ENCODE measurements at regions not wholly inside any gene's neighbourhood (a gene's known extent, or its start where the extent isn't known, plus 50 kb on each side); places are given as distances from the start of the nearest gene placed in this dataset.

GRCh38 chr2:33796511-33796910 is 197.4 kb upstream of the FAM98A start:
- DNase-seq (ENCODE audit: extremely low read depth, low read depth): no peak
- TF ChIP-seq, protein P1, sequence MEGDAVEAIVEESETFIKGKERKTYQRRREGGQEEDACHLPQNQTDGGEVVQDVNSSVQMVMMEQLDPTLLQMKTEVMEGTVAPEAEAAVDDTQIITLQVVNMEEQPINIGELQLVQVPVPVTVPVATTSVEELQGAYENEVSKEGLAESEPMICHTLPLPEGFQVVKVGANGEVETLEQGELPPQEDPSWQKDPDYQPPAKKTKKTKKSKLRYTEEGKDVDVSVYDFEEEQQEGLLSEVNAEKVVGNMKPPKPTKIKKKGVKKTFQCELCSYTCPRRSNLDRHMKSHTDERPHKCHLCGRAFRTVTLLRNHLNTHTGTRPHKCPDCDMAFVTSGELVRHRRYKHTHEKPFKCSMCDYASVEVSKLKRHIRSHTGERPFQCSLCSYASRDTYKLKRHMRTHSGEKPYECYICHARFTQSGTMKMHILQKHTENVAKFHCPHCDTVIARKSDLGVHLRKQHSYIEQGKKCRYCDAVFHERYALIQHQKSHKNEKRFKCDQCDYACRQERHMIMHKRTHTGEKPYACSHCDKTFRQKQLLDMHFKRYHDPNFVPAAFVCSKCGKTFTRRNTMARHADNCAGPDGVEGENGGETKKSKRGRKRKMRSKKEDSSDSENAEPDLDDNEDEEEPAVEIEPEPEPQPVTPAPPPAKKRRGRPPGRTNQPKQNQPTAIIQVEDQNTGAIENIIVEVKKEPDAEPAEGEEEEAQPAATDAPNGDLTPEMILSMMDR (IDR thresholded peaks at IDR 0.05; ENCODE audit: low read depth, low read length): no peak

DNA sequence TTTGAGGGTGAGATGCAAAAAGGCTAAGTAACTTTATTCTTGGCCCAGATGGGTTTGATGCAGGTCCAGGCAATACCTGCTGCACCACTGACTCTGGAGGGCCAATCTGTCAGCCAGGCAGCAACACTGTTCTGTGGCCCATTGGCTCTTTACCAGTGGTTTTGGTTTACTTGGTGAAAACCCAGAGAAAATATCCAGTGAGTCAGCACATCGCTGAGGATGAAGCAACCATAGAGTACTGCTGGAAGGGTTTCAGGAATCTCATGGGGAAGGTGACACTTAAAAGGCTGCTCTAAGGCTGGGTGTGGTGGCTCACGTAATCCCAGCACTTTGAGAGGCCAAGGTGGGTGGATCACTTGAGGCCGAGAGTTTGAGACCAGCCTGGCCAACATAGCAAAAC is 192.5 kb upstream of the FAM98A start:
- peak; percentile 47 for DNase-seq (ENCODE audit: extremely low read depth, low read depth)
- TF ChIP-seq, protein P1 (IDR thresholded peaks at IDR 0.05; ENCODE audit: low read depth, low read length): no peak

GRCh38 chr2:33788044-33788443 is 188.9 kb upstream of the FAM98A start:
- TF ChIP-seq, protein P1 (IDR thresholded peaks at IDR 0.05; ENCODE audit: low read depth, low read length): no peak
- DNase-seq (ENCODE audit: extremely low read depth, low read depth): peak; percentile 11

- TF ChIP-seq, protein P1 (IDR thresholded peaks at IDR 0.05; ENCODE audit: low read depth, low read length): no peak
- DNase-seq (ENCODE audit: extremely low read depth, low read depth): no peak
Observed at GRCh38 chr2:33786881-33787280, 187.8 kb upstream of the FAM98A start.

- DNase-seq (ENCODE audit: extremely low read depth, low read depth): no peak
- TF ChIP-seq, protein P1 (IDR thresholded peaks at IDR 0.05; ENCODE audit: low read depth, low read length): no peak
Observed at GRCh38 chr2:33785201-33786106, 186.4 kb upstream of the FAM98A start.

DNA sequence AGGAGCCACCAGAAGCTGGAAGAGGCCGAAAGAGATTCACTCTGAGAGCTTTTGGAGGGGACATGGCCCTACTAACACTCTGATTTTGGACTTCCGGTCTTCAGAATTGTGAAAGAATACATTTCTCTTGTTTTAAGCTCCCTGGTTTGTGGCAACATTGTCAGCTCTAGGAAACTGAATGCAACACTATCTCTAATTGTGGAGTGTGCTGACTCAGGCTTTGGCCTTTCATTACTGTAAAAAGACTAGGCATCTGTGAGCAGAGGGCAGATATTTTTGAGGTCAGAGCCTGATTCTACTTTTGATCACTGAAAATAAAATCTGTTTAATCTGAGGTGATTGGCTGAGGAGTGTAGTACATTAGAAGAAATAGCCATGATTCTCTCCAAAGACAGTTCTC is 185.4 kb upstream of the FAM98A start:
- TF ChIP-seq, protein P1 (IDR thresholded peaks at IDR 0.05; ENCODE audit: low read depth, low read length): no peak
- no peak for DNase-seq (ENCODE audit: extremely low read depth, low read depth)

GRCh38 chr2:33782395-33783230 is 183.5 kb upstream of the FAM98A start:
- TF ChIP-seq, protein P1 (IDR thresholded peaks at IDR 0.05; ENCODE audit: low read depth, low read length): no peak
- DNase-seq (ENCODE audit: extremely low read depth, low read depth): no peak
